AG09319 (cell line): ENCODE measurements at regions not wholly inside any gene's neighbourhood (a gene's known extent, or its start where the extent isn't known, plus 50 kb on each side); places are given as distances from the start of the nearest gene placed in this dataset.

Experiments used
- DNase-seq: peaks from one replicate; pipeline ENCODE4 v3.0.0-alpha.2; 2010; ENCODE audit warnings: low read depth; ENCODE audit errors: extremely low read depth
- CTCF ChIP-seq: IDR thresholded peaks from 2 replicates; pipeline ENCODE4 v1.5.1; 2011; ENCODE audit warnings: low read depth, mild to moderate bottlenecking, inconsistent platforms, low read length, moderate library complexity

DNA sequence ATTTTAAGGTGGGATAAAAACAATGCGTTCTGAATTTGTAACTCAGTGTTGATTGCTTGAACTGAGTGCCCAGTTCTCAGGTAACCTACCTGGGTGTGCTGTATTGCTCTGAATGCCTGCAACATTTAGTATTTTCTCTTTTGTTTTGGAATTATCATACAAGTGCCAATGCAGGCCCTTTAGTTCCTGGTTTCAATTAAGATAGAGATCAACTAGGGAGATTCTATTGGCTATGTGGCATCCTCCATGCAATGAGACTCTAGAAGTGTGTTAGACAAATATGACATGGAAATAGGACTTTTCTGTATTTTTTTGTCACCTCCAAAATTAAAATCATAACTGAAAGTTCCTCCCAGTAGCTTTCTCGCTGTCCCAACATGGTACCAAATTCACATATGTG, 438.7 kb upstream of the IGFBP7 start:
- TF ChIP-seq CTCF = no peak
- no peak for DNase-seq

DNA sequence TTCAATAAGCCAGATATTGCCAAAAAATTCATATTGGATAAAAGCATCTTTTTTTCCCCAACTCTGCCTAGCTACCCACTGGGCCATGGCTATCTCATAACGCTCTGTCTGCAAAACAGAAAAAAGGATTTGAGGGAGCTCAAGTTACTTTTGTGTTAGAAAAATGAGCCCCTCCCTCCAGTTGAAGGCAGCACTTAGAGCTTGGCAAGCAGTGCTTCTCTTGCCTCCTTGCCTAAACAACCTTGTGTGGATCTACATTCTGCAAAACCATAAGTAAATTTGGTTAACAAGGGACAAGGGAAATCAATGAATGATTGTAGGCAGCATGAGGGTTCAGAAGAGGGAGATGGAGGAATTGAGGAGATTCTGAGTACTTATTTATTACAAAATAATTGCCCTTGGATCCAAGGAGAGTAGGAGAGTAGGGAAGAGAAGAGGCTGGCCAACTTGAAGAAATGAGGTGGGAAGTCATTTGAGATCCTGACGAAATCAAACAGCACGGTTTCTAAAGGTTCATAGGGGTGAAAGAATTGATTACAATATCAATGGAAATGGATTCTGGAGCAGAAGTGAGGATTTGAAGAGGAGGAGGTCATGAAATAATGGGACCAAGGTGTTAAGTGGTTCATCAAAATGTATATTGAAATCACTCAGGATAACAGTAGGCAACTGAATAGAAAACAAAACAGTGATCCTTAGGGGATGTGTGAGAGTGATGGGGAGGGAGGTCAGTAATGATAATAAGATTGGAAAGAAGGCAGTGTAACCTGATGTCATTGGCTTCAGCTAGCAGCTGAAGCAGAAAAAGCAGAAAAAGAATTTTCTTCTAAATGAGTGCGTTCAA, 434.8 kb upstream of the IGFBP7 start:
- no peak for TF ChIP-seq CTCF

GRCh38 chr4:57504797-57505530, 394.8 kb upstream of the IGFBP7 start:
- DNase-seq = no peak
- TF ChIP-seq CTCF = no peak

More for the DNA sequence above, 434.8 kb upstream of the IGFBP7 start:
- no peak for DNase-seq

DNA sequence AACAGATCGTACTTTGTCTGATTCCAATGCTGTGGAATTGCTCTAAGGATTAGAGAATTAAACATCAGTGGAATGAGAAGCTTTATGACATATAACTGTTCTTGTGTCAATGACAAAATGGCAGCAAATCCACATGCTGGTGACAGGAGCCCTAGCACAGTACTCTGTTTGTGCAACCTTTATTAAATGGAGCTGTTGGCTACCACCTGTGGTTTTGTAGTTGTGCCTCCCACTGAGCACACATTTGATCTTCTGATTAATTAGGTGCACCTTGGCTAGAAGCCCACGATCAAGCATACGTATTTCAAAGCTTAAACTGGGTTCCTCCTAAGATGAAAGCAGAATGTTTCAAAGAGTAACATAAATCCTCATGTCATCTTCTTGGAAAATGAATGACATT, 394.0 kb upstream of the IGFBP7 start:
- TF ChIP-seq CTCF = no peak
- DNase-seq = no peak

DNA sequence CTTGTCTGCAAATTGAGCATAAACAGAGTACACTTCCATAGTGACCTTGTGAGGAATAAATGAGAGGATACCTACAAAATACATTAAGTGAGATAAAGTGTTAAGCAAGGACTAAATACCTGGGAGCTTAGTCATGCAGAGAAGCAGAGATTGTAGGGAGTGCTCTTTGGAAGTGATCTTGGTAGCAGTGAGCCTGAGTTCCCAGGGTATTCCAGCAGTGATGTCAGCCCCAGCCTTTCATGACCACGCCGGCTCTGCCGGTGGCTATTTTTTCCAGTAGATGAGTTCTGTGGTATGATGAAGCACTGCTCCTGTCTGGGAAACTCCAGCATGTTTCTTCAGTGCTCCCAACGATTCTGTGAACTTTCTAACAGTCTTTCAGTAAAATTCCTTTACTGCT, 391.5 kb upstream of the IGFBP7 start:
- DNase-seq = no peak
- no peak for TF ChIP-seq CTCF

GRCh38 chr4:57499786-57500185, 389.6 kb upstream of the IGFBP7 start:
- DNase-seq = no peak
- no peak for TF ChIP-seq CTCF

GRCh38 chr4:57498251-57498650, 388.1 kb upstream of the IGFBP7 start:
- DNase-seq = no peak
- no peak for TF ChIP-seq CTCF
